ENCODE measurements at regions not wholly inside any gene's neighbourhood (a gene's known extent, or its start where the extent isn't known, plus 50 kb on each side); places are given as distances from the start of the nearest gene placed in this dataset.

DNA sequence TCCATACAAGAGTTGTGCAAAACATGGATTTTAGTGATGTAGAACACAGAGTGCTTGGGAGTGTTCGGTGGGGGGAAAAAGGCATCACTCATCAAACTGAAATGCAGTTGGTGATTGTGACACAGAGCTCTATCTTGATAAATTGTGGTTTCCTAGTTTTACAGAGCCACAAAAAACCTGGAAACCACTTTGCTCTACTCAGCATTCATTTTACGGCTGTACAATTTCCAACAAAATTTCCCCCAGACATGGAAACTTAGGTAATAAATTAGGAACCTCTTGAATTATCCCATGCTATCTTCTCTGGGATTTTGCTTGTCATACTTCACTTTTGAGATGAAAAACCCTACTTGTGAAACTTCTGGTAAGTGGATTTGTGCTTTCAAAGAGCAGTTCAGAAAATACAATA, 614.9 kb upstream of the FZD8 start:
- Histone ChIP-seq H3K4me3 (no peak overlapping the region), H3K36me3 (no peaks in the 10 kb centered on the region), H3K27ac (no peak overlapping the region), H3K27me3 (no peaks in the 10 kb centered on the region), H3K9ac (ENCODE audit: low read depth in 2 of 2, low read length in 2 of 2) (no peak overlapping the region), H3K9me3 (no peaks in the 10 kb centered on the region), H3K4me1 (no peaks in the 10 kb centered on the region)
- TF ChIP-seq, protein P1, sequence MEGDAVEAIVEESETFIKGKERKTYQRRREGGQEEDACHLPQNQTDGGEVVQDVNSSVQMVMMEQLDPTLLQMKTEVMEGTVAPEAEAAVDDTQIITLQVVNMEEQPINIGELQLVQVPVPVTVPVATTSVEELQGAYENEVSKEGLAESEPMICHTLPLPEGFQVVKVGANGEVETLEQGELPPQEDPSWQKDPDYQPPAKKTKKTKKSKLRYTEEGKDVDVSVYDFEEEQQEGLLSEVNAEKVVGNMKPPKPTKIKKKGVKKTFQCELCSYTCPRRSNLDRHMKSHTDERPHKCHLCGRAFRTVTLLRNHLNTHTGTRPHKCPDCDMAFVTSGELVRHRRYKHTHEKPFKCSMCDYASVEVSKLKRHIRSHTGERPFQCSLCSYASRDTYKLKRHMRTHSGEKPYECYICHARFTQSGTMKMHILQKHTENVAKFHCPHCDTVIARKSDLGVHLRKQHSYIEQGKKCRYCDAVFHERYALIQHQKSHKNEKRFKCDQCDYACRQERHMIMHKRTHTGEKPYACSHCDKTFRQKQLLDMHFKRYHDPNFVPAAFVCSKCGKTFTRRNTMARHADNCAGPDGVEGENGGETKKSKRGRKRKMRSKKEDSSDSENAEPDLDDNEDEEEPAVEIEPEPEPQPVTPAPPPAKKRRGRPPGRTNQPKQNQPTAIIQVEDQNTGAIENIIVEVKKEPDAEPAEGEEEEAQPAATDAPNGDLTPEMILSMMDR (IDR thresholded peaks at IDR 0.05), result no peak
- no peak for DNase-seq
- intact Hi-C loops (cut with DNase I), result no loop called here

DNA sequence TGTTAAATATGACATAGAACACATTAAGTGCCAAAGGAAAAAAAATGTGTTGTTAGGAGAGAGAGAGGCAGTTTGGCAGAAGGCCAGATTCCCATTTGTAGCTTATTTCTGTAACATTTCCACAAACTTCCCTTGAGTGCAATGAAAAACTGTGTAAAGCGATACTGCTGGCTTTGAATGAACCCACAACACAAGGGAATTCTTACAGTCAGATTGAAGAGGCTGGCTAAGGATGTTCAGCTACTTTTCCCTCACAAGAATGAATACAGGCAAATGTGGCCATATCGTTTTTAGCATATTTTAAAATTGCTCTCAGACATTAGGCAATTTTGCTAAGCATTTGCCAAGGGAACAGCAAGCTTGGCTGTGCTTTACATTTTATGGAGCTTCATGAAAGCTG, 614.1 kb upstream of the FZD8 start:
- H3K9ac ChIP-seq (ENCODE audit: low read depth in 2 of 2, low read length in 2 of 2), result no peak overlapping the region
- H3K27ac ChIP-seq, result no peak overlapping the region
- no peaks in the 10 kb centered on the region for H3K4me1 ChIP-seq
- H3K36me3 ChIP-seq, result no peaks in the 10 kb centered on the region
- TF ChIP-seq, protein P1 (IDR thresholded peaks at IDR 0.05), result no peak
- DNase-seq, result no peak
- H3K27me3 ChIP-seq, result no peaks in the 10 kb centered on the region
- no peaks in the 10 kb centered on the region for H3K9me3 ChIP-seq
- no peak overlapping the region for H3K4me3 ChIP-seq
- intact Hi-C loops (cut with DNase I), result no loop called here

DNA sequence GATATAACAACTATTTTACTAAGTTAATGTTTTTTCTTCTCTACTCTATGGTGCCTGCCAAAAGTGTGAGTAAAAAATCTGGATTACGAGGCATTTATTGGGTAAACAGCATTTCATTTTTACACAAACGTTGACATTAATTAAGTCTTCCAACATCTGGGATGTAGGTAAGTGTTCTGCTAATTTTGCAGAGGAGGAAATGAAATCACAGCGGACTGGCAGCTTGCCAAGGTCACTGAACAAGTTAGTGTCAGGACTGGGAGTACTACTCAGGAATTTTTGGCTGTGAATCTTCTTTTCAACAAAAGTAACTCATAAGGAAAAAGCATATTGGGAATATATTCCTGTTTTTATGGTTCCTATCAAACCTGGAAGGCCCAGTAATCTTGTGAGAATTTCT, 612.1 kb upstream of the FZD8 start:
- intact Hi-C loops (cut with DNase I), result no loop called here
- Histone ChIP-seq H3K27me3 (no peaks in the 10 kb centered on the region), H3K4me3 (no peak overlapping the region), H3K4me1 (no peaks in the 10 kb centered on the region), H3K9ac (ENCODE audit: low read depth in 2 of 2, low read length in 2 of 2) (no peak overlapping the region), H3K9me3 (no peaks in the 10 kb centered on the region), H3K27ac (no peak overlapping the region), H3K36me3 (no peaks in the 10 kb centered on the region)
- TF ChIP-seq, protein P1 (IDR thresholded peaks at IDR 0.05), result no peak
- DNase-seq, result peak; percentile 30

DNA sequence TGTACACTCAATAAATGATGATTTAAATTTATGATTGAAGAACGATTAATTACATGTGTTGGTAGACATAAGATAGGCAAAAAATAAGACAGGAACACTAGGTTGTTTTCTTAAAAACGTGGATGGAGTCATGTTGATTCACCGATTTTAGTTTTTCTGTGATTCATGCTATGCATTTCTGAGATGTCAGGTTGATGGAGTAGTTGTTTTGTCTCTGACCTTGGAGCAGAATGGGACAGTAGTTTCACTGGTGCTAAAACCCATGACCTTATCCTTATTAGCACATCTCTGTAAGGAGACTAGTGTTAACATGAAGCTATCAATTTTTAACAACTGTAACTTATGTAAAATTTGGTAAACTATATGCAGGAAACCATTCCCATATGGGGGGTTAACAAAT, 611.6 kb upstream of the FZD8 start:
- no peak for DNase-seq
- no peak overlapping the region for H3K4me3 ChIP-seq
- no peaks in the 10 kb centered on the region for H3K9me3 ChIP-seq
- H3K36me3 ChIP-seq, result no peaks in the 10 kb centered on the region
- TF ChIP-seq, protein P1 (IDR thresholded peaks at IDR 0.05), result no peak
- intact Hi-C loops (cut with DNase I), result no loop called here
- no peaks in the 10 kb centered on the region for H3K27me3 ChIP-seq
- H3K27ac ChIP-seq, result no peak overlapping the region
- H3K4me1 ChIP-seq, result no peaks in the 10 kb centered on the region
- H3K9ac ChIP-seq (ENCODE audit: low read depth in 2 of 2, low read length in 2 of 2), result no peak overlapping the region

DNA sequence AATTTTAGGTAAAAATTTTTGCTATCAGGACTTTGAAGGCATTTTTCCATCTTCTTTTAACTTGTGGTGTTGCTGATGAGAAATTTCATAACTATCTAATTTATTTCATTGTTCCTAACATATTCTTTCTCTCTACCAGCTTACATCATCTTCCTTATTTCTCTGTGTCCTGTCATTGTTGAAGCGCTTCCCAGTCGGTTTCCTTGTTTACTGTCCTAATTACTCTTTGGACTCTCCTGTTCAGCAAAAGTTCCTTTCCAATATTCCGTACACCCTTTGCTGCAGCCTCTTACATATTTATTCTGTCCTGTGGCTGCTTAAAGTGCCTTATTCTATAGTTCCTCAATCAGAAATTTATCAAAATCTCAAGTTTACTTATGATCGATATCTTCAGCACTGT, 609.0 kb upstream of the FZD8 start:
- intact Hi-C loops (cut with DNase I), result no loop called here
- Histone ChIP-seq H3K27ac (no peak overlapping the region), H3K36me3 (no peaks in the 10 kb centered on the region), H3K9me3 (no peaks in the 10 kb centered on the region), H3K9ac (ENCODE audit: low read depth in 2 of 2, low read length in 2 of 2) (no peak overlapping the region), H3K4me1 (no peaks in the 10 kb centered on the region), H3K4me3 (no peak overlapping the region), H3K27me3 (no peaks in the 10 kb centered on the region)
- TF ChIP-seq, protein P1 (IDR thresholded peaks at IDR 0.05), result no peak
- DNase-seq, result no peak
